Endothelial cell of umbilical vein (primary cell): ENCODE measurements at regions not wholly inside any gene's neighbourhood (a gene's known extent, or its start where the extent isn't known, plus 50 kb on each side); places are given as distances from the start of the nearest gene placed in this dataset.

Experiments used
- CTCF ChIP-seq, 2 donors: IDR thresholded peaks; 1 replicate in 1 of 2; 2 replicates in 1 of 2; pipeline ENCODE4 v1.5.1; 2011; ENCODE audit warnings: low read length in 2 of 2, mild to moderate bottlenecking in 2 of 2, moderate library complexity in 2 of 2, control low read depth in 1 of 2, inconsistent platforms in 1 of 2, low read depth in 1 of 2; ENCODE audit not compliant: insufficient read depth in 1 of 2; ENCODE audit errors: extremely low read depth in 1 of 2
- EZH2 ChIP-seq: IDR thresholded peaks from 2 replicates; pipeline ENCODE4 v1.6.1; 2012; ENCODE audit warnings: borderline replicate concordance, low read depth, mild to moderate bottlenecking, moderate library complexity, low read length, inconsistent platforms; ENCODE audit not compliant: severe bottlenecking
- FOS ChIP-seq: IDR thresholded peaks from 2 replicates; pipeline ENCODE4 v1.6.1; 2011; ENCODE audit warnings: mild to moderate bottlenecking, low read length, moderate library complexity, borderline replicate concordance; ENCODE audit not compliant: insufficient read depth
- GATA2 ChIP-seq: IDR thresholded peaks from 2 replicates; pipeline ENCODE4 v1.7.0; 2011; ENCODE audit warnings: low read depth, mild to moderate bottlenecking, moderate library complexity, mixed read lengths, low read length; ENCODE audit not compliant: insufficient read length, insufficient read depth
- JUN ChIP-seq: IDR thresholded peaks from 2 replicates; pipeline ENCODE4 v1.6.1; 2011; ENCODE audit warnings: borderline replicate concordance, low read depth; ENCODE audit not compliant: insufficient read length, insufficient read depth
- MYC ChIP-seq: IDR thresholded peaks from one replicate; pipeline ENCODE4 v1.6.1; 2011; ENCODE audit warnings: mild to moderate bottlenecking, low read depth, low read length
- POLR2A ChIP-seq: IDR thresholded peaks from 2 replicates; pipeline ENCODE4 v1.6.1; 2012; ENCODE audit warnings: low read depth, mild to moderate bottlenecking, control low read depth, low read length
- POLR2AphosphoS5 ChIP-seq: IDR thresholded peaks from 2 replicates; pipeline ENCODE4 v1.6.1; 2012; ENCODE audit warnings: low read depth, mild to moderate bottlenecking, control low read depth, low read length, moderate library complexity; ENCODE audit not compliant: insufficient read depth
- TF ChIP-seq, protein P1 (sequence below): IDR thresholded peaks from 2 replicates; pipeline ENCODE4 v1.6.1; 2011; ENCODE audit not compliant: insufficient read depth, insufficient read length

- TF ChIP-seq, protein P1, sequence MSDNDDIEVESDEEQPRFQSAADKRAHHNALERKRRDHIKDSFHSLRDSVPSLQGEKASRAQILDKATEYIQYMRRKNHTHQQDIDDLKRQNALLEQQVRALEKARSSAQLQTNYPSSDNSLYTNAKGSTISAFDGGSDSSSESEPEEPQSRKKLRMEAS, result no peak
- TF ChIP-seq CTCF (IDR thresholded peaks at IDR 0.05; ENCODE audit: extremely low read depth in 1 of 2, insufficient read depth in 1 of 2, low read depth in 1 of 2, low read length in 2 of 2), result no peak
- no peak for TF ChIP-seq JUN
- no peak for TF ChIP-seq EZH2
- no peak for TF ChIP-seq POLR2A
- TF ChIP-seq POLR2AphosphoS5, result no peak
- no peak for TF ChIP-seq GATA2
- no peak for TF ChIP-seq MYC
- no peak for TF ChIP-seq FOS
Observed at GRCh38 chr1:82700476-82700875, 899.7 kb downstream of the ADGRL2 start.
